Left ventricle myocardium inferior (tissue), 1 donor: ENCODE measurements at regions not wholly inside any gene's neighbourhood (a gene's known extent, or its start where the extent isn't known, plus 50 kb on each side); places are given as distances from the start of the nearest gene placed in this dataset.
"Not testable (repeated sequence)": the region's sequence is repeated elsewhere in the genome, so short reads cannot be mapped to it uniquely, and the experiment has no call there.

Source experiments
- DNase-seq: peaks from one replicate; pipeline ENCODE4 v3.0.0-alpha.2; 2020
- H3K27ac ChIP-seq: fragments of 200-600 bp; replicated peaks from 2 replicates; pipeline ENCODE4 v1.8.0; 2021
- H3K27me3 ChIP-seq: fragments of 200-600 bp; 2 replicates; pipeline ENCODE4 v1.8.0; 2021; ENCODE audit warnings: low read depth
- H3K36me3 ChIP-seq: fragments of 200-600 bp; 2 replicates; pipeline ENCODE4 v1.8.0; 2021
- H3K4me1 ChIP-seq: fragments of 200-600 bp; 2 replicates; pipeline ENCODE4 v1.8.0; 2021
- H3K4me3 ChIP-seq: fragments of 200-600 bp; 2 replicates; pipeline ENCODE4 v1.8.0; 2021; ENCODE audit warnings: mild to moderate bottlenecking, moderate library complexity
- H3K9me3 ChIP-seq: fragments of 200-600 bp; replicated peaks from 2 replicates; pipeline ENCODE4 v1.8.0; 2021
- intact Hi-C: fragments of 100-400 bp; cut with micrococcal nuclease; formaldehyde crosslinking; loops from one replicate; pipeline ENCODE4 v1.11.0; 2022
- TF ChIP-seq, protein P1 (sequence below): fragments of 200-600 bp; IDR thresholded peaks from 2 replicates; pipeline ENCODE4 v1.8.0; 2021; ENCODE audit warnings: antibody characterized with exemption, mild to moderate bottlenecking, borderline replicate concordance
- donor health status: DM: no; HTN: yes; CAD: no; lungs with severe emphysema.

- H3K27ac ChIP-seq: no peak overlapping the region
- intact Hi-C loops: no loop called here
Observed at GRCh38 chr13:40366119-40366518, 300.3 kb downstream of the FOXO1 start.

GRCh38 chr13:40368127-40368891 lies 298.1 kb downstream of the FOXO1 start:
- Histone ChIP-seq H3K4me3 (no peak overlapping the region), H3K4me1 (no peaks in the 10 kb centered on the region), H3K27ac (no peak overlapping the region), H3K27me3 (no peaks in the 10 kb centered on the region), H3K36me3 (no peaks in the 10 kb centered on the region), H3K9me3 (no peaks in the 10 kb centered on the region)
- TF ChIP-seq, protein P1, sequence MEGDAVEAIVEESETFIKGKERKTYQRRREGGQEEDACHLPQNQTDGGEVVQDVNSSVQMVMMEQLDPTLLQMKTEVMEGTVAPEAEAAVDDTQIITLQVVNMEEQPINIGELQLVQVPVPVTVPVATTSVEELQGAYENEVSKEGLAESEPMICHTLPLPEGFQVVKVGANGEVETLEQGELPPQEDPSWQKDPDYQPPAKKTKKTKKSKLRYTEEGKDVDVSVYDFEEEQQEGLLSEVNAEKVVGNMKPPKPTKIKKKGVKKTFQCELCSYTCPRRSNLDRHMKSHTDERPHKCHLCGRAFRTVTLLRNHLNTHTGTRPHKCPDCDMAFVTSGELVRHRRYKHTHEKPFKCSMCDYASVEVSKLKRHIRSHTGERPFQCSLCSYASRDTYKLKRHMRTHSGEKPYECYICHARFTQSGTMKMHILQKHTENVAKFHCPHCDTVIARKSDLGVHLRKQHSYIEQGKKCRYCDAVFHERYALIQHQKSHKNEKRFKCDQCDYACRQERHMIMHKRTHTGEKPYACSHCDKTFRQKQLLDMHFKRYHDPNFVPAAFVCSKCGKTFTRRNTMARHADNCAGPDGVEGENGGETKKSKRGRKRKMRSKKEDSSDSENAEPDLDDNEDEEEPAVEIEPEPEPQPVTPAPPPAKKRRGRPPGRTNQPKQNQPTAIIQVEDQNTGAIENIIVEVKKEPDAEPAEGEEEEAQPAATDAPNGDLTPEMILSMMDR: no peak
- no peak for DNase-seq
- intact Hi-C loops: no loop called here

More at GRCh38 chr13:40366119-40366518, 300.3 kb downstream of the FOXO1 start:
- Histone ChIP-seq H3K27me3 (no peaks in the 10 kb centered on the region), H3K9me3 (no peaks in the 10 kb centered on the region), H3K4me3 (no peak overlapping the region), H3K36me3 (no peaks in the 10 kb centered on the region), H3K4me1 (no peaks in the 10 kb centered on the region)
- DNase-seq: no peak
- TF ChIP-seq, protein P1: no peak

DNA sequence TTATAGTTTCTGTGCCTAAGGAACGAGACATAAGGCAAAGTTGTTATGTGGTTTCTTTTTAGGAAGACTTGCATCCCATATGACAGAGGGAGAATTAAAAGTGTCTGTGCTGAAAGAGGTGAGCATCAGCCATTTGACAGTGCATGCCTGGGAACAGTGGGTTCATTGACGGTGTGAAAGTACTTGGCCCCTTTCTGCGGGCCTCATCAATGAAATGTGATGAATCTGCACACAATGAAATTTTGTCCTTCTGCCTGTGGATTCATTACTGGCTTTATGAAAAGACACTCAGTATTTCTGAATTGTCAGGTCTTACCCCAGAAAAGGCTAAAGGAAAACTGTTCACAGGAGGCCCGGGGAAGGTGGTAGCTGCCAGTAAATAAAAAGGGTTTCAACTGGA lies 295.8 kb downstream of the FOXO1 start:
- TF ChIP-seq, protein P1: no peak
- H3K36me3 ChIP-seq: no peaks in the 10 kb centered on the region
- no peaks in the 10 kb centered on the region for H3K27me3 ChIP-seq
- no peak for DNase-seq
- peaks cover 4% of the 10 kb centered on the region for H3K4me1 ChIP-seq
- no peak overlapping the region for H3K27ac ChIP-seq
- intact Hi-C loops: no loop called here
- no peaks in the 10 kb centered on the region for H3K9me3 ChIP-seq
- no peak overlapping the region for H3K4me3 ChIP-seq

- intact Hi-C loops: no loop called here
- no peaks in the 10 kb centered on the region for H3K9me3 ChIP-seq
Observed at GRCh38 chr13:40371531-40372125, 294.8 kb downstream of the FOXO1 start.

DNA sequence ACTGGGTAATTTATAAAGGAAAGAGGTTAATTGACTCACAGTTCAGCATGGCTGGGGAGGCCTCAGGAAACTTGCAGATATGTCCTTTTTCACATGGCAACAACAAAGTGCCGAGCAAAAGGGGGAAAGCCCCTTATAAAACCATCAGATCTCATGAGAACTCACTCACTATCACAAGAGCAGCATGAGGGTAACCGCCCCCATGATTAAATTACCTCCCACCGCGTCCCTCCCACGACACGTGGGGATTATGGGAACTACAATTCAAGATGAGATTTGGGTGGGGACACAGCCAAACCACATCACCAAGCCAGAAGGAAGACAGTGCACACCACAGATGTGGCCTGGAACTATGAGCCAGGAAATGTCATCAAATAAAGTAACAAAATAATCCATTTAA lies 292.8 kb downstream of the FOXO1 start:
- H3K9me3 ChIP-seq, H3K36me3 ChIP-seq, H3K27ac ChIP-seq, H3K4me3 ChIP-seq, H3K27me3 ChIP-seq, DNase-seq, intact Hi-C loops, H3K4me1 ChIP-seq: not testable (repeated sequence)

More at GRCh38 chr13:40371531-40372125, 294.8 kb downstream of the FOXO1 start:
- TF ChIP-seq, protein P1: no peak
- H3K27me3 ChIP-seq: no peaks in the 10 kb centered on the region
- H3K4me1 ChIP-seq: peaks cover 7% of the 10 kb centered on the region
- no peak overlapping the region for H3K4me3 ChIP-seq
- no peaks in the 10 kb centered on the region for H3K36me3 ChIP-seq
- DNase-seq: no peak
- no peak overlapping the region for H3K27ac ChIP-seq

GRCh38 chr13:40375489-40376171 lies 290.8 kb downstream of the FOXO1 start:
- Histone ChIP-seq H3K27me3 (no peaks in the 10 kb centered on the region), H3K4me3 (no peak overlapping the region), H3K9me3 (peaks cover 7% of the 10 kb centered on the region), H3K27ac (no peak overlapping the region), H3K36me3 (no peaks in the 10 kb centered on the region), H3K4me1 (peaks cover 7% of the 10 kb centered on the region)
- intact Hi-C loops: no loop called here
- TF ChIP-seq, protein P1: no peak
- no peak for DNase-seq
